Gastroesophageal sphincter (tissue), 3 donors: ENCODE measurements at regions not wholly inside any gene's neighbourhood (a gene's known extent, or its start where the extent isn't known, plus 50 kb on each side); places are given as distances from the start of the nearest gene placed in this dataset.
"Not testable (repeated sequence)": the region's sequence is repeated elsewhere in the genome, so short reads cannot be mapped to it uniquely, and the experiment has no call there.

ENCODE experiments used
- CTCF ChIP-seq, 4 experiments: fragments of 200-600 bp in 2 of 4; fragments of 450-650 bp in 2 of 4; sonication (generic) in 1 of 4; IDR thresholded peaks; one replicate each; pipeline ENCODE4 v1.5.1; 2017 to 2019; ENCODE audit warnings: antibody characterized with exemption in 4 of 4, mild to moderate bottlenecking in 2 of 4, moderate library complexity in 2 of 4
- POLR2A ChIP-seq, 2 donors: fragments of 450-650 bp; IDR thresholded peaks; one replicate each; pipeline ENCODE4 v1.6.1; 2017; ENCODE audit warnings: antibody characterized with exemption in 2 of 2, mild to moderate bottlenecking in 2 of 2, moderate library complexity in 1 of 2

GRCh38 chr9:119672763-119673162 lies 303.5 kb upstream of the BRINP1 start:
- not testable (repeated sequence) for TF ChIP-seq CTCF, POLR2A (IDR thresholded peaks at IDR 0.05)
